H1 (cell line): ENCODE measurements at regions not wholly inside any gene's neighbourhood (a gene's known extent, or its start where the extent isn't known, plus 50 kb on each side); places are given as distances from the start of the nearest gene placed in this dataset.
"Not testable (repeated sequence)": the region's sequence is repeated elsewhere in the genome, so short reads cannot be mapped to it uniquely, and the experiment has no call there.

Experiments used
- CTCF ChIA-PET: fragments of 300-600 bp; sonication (Branson Sonifier 250); formaldehyde crosslinking; loops from one replicate; lab custom pipeline; 2021; ENCODE audit not compliant: partially characterized antibody; lab: Charles Lee
- POLR2A ChIA-PET: fragments of 300-600 bp; sonication (Branson Sonifier 250); formaldehyde crosslinking; loops from one replicate; lab custom pipeline; 2021; ENCODE audit warnings: inconsistent platforms; ENCODE audit not compliant: partially characterized antibody; lab: Charles Lee
- DNase-seq, 2 experiments: peaks; one replicate each; pipeline versions ENCODE4 v3.0.0 to v3.0.0-alpha.2; 2010 to 2022; ENCODE audit warnings: low spot score in 2 of 2, low read depth in 1 of 2, mixed read lengths in 1 of 2
- FAIRE-seq: peaks from 2 replicates; lab custom pipeline; 2011; peaks lifted over from hg19 to GRCh38; lab: Jason Lieb, UNC
- H2AFZ ChIP-seq: 2 replicates; pipeline ENCODE4 v1.8.1; 2012; ENCODE audit warnings: low read length, inconsistent platforms
- H2AK5ac ChIP-seq: 2 replicates; pipeline ENCODE4 v1.6.1; 2013; ENCODE audit warnings: low read depth, low read length
- H2BK120ac ChIP-seq: replicated peaks from 2 replicates; pipeline ENCODE3; 2013; ENCODE audit warnings: low read depth, low read length, inconsistent platforms
- H2BK12ac ChIP-seq: 2 replicates; pipeline ENCODE4 v1.6.1; 2013; ENCODE audit warnings: low read depth, low read length
- H2BK15ac ChIP-seq: 2 replicates; pipeline ENCODE4 v1.6.1; 2013; ENCODE audit warnings: low read length
- H2BK20ac ChIP-seq: 2 replicates; pipeline ENCODE4 v1.6.1; 2013; ENCODE audit warnings: low read length
- H2BK5ac ChIP-seq: 2 replicates; pipeline ENCODE4 v1.6.1; 2013; ENCODE audit warnings: low read depth, low read length
- H3K14ac ChIP-seq: 2 replicates; pipeline ENCODE4 v1.6.1; 2013; ENCODE audit warnings: inconsistent platforms; ENCODE audit not compliant: insufficient read length
- H3K18ac ChIP-seq: 2 replicates; pipeline ENCODE4 v1.6.1; 2013; ENCODE audit warnings: low read length; ENCODE audit errors: extremely low read depth
- H3K23ac ChIP-seq: 2 replicates; pipeline ENCODE4 v1.6.1; 2013; ENCODE audit warnings: inconsistent platforms; ENCODE audit not compliant: insufficient read length
- H3K23me2 ChIP-seq: 2 replicates; pipeline ENCODE4 v1.6.1; 2013; ENCODE audit warnings: low read depth, low read length
- H3K27ac ChIP-seq: 2 replicates; pipeline ENCODE4 v1.6.1; 2011; ENCODE audit warnings: low read depth, low read length, inconsistent platforms
- H3K27me3 ChIP-seq, 4 experiments: replicated peaks in 1 of 4; 1 replicate in 1 of 4; 2 replicates in 3 of 4; pipeline versions ENCODE4 v1.6.1 to v1.8.1; 2011 to 2013; ENCODE audit warnings: low read length in 3 of 4, mild to moderate bottlenecking in 3 of 4, inconsistent platforms in 2 of 4, mixed read lengths in 2 of 4, moderate library complexity in 1 of 4; ENCODE audit not compliant: control insufficient read depth in 3 of 4, insufficient read depth in 3 of 4; ENCODE audit errors: extremely low read depth in 1 of 4
- H3K36me3 ChIP-seq, 4 experiments: 2 replicates each; pipeline versions ENCODE4 v1.6.1 to v1.8.1; 2011 to 2013; ENCODE audit warnings: mild to moderate bottlenecking in 4 of 4, low read length in 3 of 4, moderate library complexity in 2 of 4, control low read depth in 1 of 4, inconsistent platforms in 1 of 4; ENCODE audit not compliant: insufficient read depth in 4 of 4, control insufficient read depth in 2 of 4
- H3K4ac ChIP-seq: replicated peaks from 2 replicates; pipeline ENCODE3; 2013; ENCODE audit warnings: low read length, low read depth, mixed read lengths, inconsistent platforms; ENCODE audit not compliant: insufficient read length
- H3K4me1 ChIP-seq, 4 experiments: replicated peaks in 1 of 4; 1 replicate in 1 of 4; 2 replicates in 3 of 4; pipeline versions ENCODE4 v1.6.1 to v1.8.1; 2011 to 2013; ENCODE audit warnings: low read length in 3 of 4, inconsistent platforms in 2 of 4, mixed read lengths in 1 of 4; ENCODE audit not compliant: insufficient read depth in 4 of 4, control insufficient read depth in 3 of 4
- H3K4me2 ChIP-seq, 2 experiments: 2 replicates each; pipeline versions ENCODE4 v1.6.1 to v1.8.1; 2011 to 2013; ENCODE audit warnings: low read depth in 2 of 2, low read length in 2 of 2, control low read depth in 1 of 2, inconsistent platforms in 1 of 2, mild to moderate bottlenecking in 1 of 2; ENCODE audit not compliant: insufficient read depth in 1 of 2
- H3K4me3 ChIP-seq, 4 experiments: fragments of 200-600, 300-600 bp in 1 of 4; sonication (generic), shearing (Covaris generic), sonication (Bioruptor Twin) in 1 of 4; 2 replicates each; pipeline versions ENCODE4 v1.5.1 to v1.8.1; 2011 to 2016; ENCODE audit warnings: low read length in 4 of 4, low read depth in 3 of 4, control low read depth in 2 of 4, inconsistent platforms in 2 of 4, mild to moderate bottlenecking in 2 of 4, mixed read lengths in 1 of 4, moderate library complexity in 1 of 4; ENCODE audit not compliant: insufficient read depth in 2 of 4; ENCODE audit errors: extremely low read depth in 1 of 4
- H3K56ac ChIP-seq: replicated peaks from 2 replicates; pipeline ENCODE3; 2013; ENCODE audit warnings: low read depth, mild to moderate bottlenecking, mixed read lengths, low read length, inconsistent platforms; ENCODE audit not compliant: insufficient read length
- H3K79me1 ChIP-seq: 2 replicates; pipeline ENCODE4 v1.6.1; 2013; ENCODE audit warnings: low read depth, low read length, control low read depth
- H3K79me2 ChIP-seq, 2 experiments: 2 replicates each; pipeline versions ENCODE4 v1.6.1 to v1.8.1; 2012 to 2013; ENCODE audit warnings: low read length in 2 of 2, mild to moderate bottlenecking in 2 of 2, inconsistent platforms in 1 of 2; ENCODE audit not compliant: insufficient read depth in 2 of 2, control insufficient read depth in 1 of 2
- H3K9ac ChIP-seq, 4 experiments: replicated peaks in 1 of 4; 1 replicate in 1 of 4; 2 replicates in 3 of 4; pipeline versions ENCODE4 v1.6.1 to v1.8.1; 2011 to 2013; ENCODE audit warnings: low read depth in 3 of 4, low read length in 3 of 4, control low read depth in 2 of 4, mild to moderate bottlenecking in 2 of 4, moderate library complexity in 2 of 4, inconsistent platforms in 1 of 4; ENCODE audit errors: extremely low read depth in 1 of 4
- H3K9me3 ChIP-seq, 2 experiments: 2 replicates each; pipeline versions ENCODE4 v1.6.1 to v1.8.1; 2012 to 2013; ENCODE audit warnings: mild to moderate bottlenecking in 2 of 2, moderate library complexity in 2 of 2, control low read depth in 1 of 2, inconsistent platforms in 1 of 2, low read depth in 1 of 2, low read length in 1 of 2, mixed read lengths in 1 of 2; ENCODE audit not compliant: insufficient read depth in 2 of 2
- H4K20me1 ChIP-seq, 2 experiments: replicated peaks in 1 of 2; 2 replicates each; pipeline versions ENCODE3 to v1.8.1; 2011 to 2013; ENCODE audit warnings: inconsistent platforms in 2 of 2, low read length in 2 of 2, mild to moderate bottlenecking in 1 of 2; ENCODE audit not compliant: insufficient read depth in 2 of 2, control insufficient read depth in 1 of 2
- H4K5ac ChIP-seq: 2 replicates; pipeline ENCODE4 v1.6.1; 2013; ENCODE audit warnings: low read length, low read depth, mixed read lengths, inconsistent platforms; ENCODE audit not compliant: insufficient read length
- H4K8ac ChIP-seq: 2 replicates; pipeline ENCODE4 v1.8.0; 2013; ENCODE audit warnings: mild to moderate bottlenecking, moderate library complexity, low read length, inconsistent platforms; ENCODE audit not compliant: insufficient read depth; ENCODE audit errors: extremely low read depth
- H4K91ac ChIP-seq: replicated peaks from 2 replicates; pipeline ENCODE3; 2013; ENCODE audit warnings: low read length, mixed read lengths, inconsistent platforms; ENCODE audit not compliant: insufficient read length
- CREB1 ChIP-seq: IDR thresholded peaks from 2 replicates; pipeline ENCODE4 v1.6.1; 2012; ENCODE audit warnings: inconsistent platforms
- SRF ChIP-seq: IDR thresholded peaks from 2 replicates; pipeline ENCODE4 v1.6.1; 2011; ENCODE audit warnings: mild to moderate bottlenecking, low read depth, low read length, moderate library complexity
- WGBS, 2 experiments: shearing (Covaris generic) in 1 of 2; methylation state at CpG; one replicate each; pipeline versions ENCODE4 v1.1.6 to v1.1.7; 2013 to 2015; ENCODE audit warnings: low lambda C conversion rate in 2 of 2, mixed read lengths in 2 of 2, inconsistent platforms in 1 of 2, low coverage in 1 of 2, missing lambda C conversion rate in 1 of 2; ENCODE audit not compliant: insufficient replicate concordance in 2 of 2, insufficient coverage in 1 of 2, insufficient read length in 1 of 2; ENCODE audit errors: extremely low coverage in 1 of 2, missing lambda C conversion rate in 1 of 2; 5-methylcytosine and 5-hydroxymethylcytosine counted together
- TF ChIP-seq, protein P1 (sequence below): IDR thresholded peaks from 2 replicates; pipeline ENCODE4 v1.6.1; 2012; ENCODE audit warnings: inconsistent platforms

DNA sequence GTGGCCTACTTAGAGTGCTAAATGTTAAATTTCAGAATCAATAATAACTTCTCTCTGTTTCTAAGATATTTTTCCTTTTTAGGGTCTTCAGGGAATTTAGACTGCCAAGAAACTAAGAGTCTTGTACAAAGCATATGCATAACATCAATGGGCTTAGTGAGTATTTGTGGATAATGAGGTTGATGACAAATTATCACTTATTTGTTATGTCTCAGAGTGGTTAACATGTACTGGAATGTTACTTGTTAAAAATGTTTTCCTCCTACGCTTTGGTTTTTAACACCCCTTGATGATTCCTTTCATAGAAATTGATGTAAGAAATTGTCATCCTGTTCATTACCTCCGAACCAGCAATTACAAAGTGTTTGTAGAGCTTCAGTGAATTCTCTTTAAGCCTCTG is 144.3 kb downstream of the MRPS30 start (continued):
- TF ChIP-seq, protein P1, sequence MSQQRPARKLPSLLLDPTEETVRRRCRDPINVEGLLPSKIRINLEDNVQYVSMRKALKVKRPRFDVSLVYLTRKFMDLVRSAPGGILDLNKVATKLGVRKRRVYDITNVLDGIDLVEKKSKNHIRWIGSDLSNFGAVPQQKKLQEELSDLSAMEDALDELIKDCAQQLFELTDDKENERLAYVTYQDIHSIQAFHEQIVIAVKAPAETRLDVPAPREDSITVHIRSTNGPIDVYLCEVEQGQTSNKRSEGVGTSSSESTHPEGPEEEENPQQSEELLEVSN, result no peak
- no peak for TF ChIP-seq CREB1
- no peak for TF ChIP-seq SRF

DNA sequence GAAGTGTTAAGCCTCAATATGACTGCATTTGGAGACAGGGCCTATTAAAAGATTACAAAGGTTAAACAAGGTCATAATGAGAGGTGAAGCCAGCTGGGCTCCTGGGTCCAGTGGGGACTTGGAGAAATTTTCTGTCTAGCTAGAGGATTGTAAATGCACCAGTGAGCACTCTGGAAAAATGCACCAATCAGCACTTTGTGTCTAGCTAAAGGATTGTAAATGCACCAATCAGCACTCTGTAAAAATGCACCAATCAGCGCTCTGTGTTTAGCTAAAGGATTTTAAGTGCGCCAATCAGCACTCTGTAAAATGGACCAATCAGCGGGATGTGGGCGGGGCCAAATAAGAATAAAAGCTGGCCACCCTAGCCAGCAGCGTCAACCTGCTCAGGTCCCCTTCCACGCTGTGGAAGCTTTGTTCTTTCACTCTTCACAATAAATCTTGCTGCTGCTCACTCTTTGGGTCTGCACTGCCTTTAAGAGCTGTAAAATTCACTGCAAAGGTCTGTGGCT is 150.3 kb downstream of the MRPS30 start:
- H2BK5ac ChIP-seq, H2BK12ac ChIP-seq, H3K18ac ChIP-seq, H4K20me1 ChIP-seq, H3K27ac ChIP-seq, H3K79me2 ChIP-seq, H3K79me1 ChIP-seq, H3K4me1 ChIP-seq, H3K23ac ChIP-seq, H3K4ac ChIP-seq, H4K91ac ChIP-seq, POLR2A ChIA-PET, H3K23me2 ChIP-seq, H2AFZ ChIP-seq, H2AK5ac ChIP-seq, H3K4me3 ChIP-seq, H3K27me3 ChIP-seq, H3K36me3 ChIP-seq, H2BK120ac ChIP-seq, H3K56ac ChIP-seq, H4K8ac ChIP-seq, H3K9me3 ChIP-seq, H2BK20ac ChIP-seq, H3K4me2 ChIP-seq, H4K5ac ChIP-seq, H2BK15ac ChIP-seq, H3K9ac ChIP-seq, DNase-seq, H3K14ac ChIP-seq, FAIRE-seq: not testable (repeated sequence)
- 92% methylated on average over 6 of the region's 6 CpGs; no CpG with 5 or more reads in 1 of the 2 experiments for WGBS, 2 experiments
- CTCF ChIA-PET, result interaction anchor here (0.6 to 1.9 kb wide), 3 partner anchors 9 to 246 kb away, joined by 3 to 6 read pairs (median 5); no protein-coding TSS in a partner anchor
